ENCODE measurements at regions not wholly inside any gene's neighbourhood (a gene's known extent, or its start where the extent isn't known, plus 50 kb on each side); places are given as distances from the start of the nearest gene placed in this dataset.

DNA sequence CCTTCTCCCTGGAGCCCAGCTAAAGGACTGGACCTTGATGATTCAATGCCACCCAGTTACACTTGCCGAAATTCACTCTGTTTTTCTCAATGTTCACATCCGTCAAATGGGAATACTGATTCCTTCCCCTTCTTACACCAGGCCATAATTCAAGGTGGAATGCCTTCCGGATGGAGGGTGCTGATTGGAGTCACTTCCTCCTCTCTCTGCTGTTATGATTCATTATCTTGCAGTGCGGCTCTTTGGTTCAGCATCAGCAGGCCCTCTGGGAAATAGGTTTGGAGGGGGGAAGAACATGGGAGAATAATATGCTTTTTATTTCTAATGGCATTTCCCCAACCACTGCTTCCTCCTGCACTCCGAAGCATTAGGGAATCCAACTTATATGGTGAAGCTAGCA is 390.6 kb upstream of the TBX3 start:
- no peak overlapping the region for H3K27ac ChIP-seq
- TF ChIP-seq, protein P1, sequence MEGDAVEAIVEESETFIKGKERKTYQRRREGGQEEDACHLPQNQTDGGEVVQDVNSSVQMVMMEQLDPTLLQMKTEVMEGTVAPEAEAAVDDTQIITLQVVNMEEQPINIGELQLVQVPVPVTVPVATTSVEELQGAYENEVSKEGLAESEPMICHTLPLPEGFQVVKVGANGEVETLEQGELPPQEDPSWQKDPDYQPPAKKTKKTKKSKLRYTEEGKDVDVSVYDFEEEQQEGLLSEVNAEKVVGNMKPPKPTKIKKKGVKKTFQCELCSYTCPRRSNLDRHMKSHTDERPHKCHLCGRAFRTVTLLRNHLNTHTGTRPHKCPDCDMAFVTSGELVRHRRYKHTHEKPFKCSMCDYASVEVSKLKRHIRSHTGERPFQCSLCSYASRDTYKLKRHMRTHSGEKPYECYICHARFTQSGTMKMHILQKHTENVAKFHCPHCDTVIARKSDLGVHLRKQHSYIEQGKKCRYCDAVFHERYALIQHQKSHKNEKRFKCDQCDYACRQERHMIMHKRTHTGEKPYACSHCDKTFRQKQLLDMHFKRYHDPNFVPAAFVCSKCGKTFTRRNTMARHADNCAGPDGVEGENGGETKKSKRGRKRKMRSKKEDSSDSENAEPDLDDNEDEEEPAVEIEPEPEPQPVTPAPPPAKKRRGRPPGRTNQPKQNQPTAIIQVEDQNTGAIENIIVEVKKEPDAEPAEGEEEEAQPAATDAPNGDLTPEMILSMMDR (conservative IDR thresholded peaks at IDR 0.05) = no peak
- no peak for TF ChIP-seq ZFX (IDR thresholded peaks at IDR 0.05)

DNA sequence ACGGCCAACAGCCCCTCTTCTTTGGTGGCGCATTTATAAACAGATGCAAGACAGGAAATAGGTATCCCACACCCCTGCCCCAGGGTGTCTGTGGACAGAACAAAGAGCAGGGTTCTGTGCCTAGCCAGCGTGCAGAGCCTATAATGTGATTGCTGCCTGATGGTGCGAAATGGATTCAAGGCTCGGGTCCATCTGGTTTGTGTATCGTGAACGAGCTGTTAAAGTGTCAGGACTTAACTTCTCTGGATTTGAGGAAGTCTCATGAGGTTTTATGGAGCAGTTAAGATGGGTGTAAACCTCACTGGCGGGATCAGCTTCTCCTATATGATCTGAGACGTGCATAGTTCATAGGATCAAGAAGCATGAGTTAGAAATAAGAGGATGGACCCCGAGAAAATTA is 388.7 kb upstream of the TBX3 start:
- TF ChIP-seq, protein P1 (conservative IDR thresholded peaks at IDR 0.05) = no peak
- TF ChIP-seq ZFX (IDR thresholded peaks at IDR 0.05) = no peak
- no peak overlapping the region for H3K27ac ChIP-seq

DNA sequence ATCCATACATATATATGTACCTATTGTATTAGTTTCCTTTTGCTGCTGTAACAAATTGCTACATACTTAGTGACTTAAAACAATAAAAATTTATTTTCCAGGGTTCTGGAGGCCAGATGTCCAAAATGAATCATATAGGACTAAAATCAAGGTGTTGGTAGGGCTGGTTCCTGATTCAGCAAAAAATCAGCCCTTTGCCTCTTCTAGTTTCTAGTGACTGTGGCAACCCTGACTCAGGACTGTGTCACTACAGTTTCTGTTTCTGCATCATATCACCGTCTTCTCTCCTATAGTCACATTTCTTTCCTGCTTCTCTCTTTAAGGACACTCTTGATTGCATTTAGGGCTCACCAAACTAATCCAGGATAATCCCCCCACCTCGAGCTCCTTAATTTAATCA is 386.3 kb upstream of the TBX3 start:
- no peak for TF ChIP-seq ZFX (IDR thresholded peaks at IDR 0.05)
- TF ChIP-seq, protein P1 (conservative IDR thresholded peaks at IDR 0.05) = no peak
- H3K27ac ChIP-seq = no peak overlapping the region

DNA sequence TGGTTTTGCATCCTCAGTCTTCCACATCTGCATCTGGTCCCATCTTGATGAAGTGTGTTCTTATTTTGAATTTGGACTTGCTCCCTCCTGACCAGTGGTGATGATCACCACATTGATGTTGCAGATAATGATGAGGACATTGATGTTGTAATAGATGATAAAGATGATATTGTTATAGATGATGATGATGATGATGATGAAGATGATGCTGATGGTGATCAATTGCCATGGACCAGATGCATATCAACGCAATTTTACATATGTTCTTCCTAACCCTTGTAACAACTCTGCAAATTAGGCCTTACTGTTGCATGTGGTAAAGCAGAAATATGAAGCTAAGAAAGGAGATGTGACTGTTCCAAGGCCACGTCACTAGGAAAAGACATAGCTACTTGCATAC is 380.3 kb upstream of the TBX3 start:
- no peak for TF ChIP-seq ZFX (IDR thresholded peaks at IDR 0.05)
- TF ChIP-seq, protein P1 (conservative IDR thresholded peaks at IDR 0.05) = no peak
- no peak overlapping the region for H3K27ac ChIP-seq

DNA sequence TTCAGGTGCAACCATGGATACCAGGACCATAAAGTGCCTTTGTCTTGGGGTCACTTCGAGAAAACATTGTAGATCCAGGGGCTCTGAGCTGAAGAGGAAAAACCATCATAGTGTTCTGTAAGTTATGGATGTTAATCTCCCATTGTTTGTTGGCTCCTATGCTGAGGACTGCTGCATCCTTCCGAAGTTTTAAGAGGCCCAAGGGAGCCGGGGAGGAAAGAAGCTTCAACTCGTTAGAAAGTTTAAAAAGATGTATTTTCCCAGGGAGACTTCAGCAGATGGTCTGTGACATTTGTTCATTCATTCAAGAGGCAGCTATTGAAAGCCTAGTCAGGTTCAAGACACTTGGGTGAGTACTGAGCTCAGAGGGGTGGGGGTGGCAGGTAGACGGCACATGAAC is 378.8 kb upstream of the TBX3 start:
- H3K27ac ChIP-seq = no peak overlapping the region
- TF ChIP-seq, protein P1 (conservative IDR thresholded peaks at IDR 0.05) = no peak
- TF ChIP-seq ZFX (IDR thresholded peaks at IDR 0.05) = no peak

DNA sequence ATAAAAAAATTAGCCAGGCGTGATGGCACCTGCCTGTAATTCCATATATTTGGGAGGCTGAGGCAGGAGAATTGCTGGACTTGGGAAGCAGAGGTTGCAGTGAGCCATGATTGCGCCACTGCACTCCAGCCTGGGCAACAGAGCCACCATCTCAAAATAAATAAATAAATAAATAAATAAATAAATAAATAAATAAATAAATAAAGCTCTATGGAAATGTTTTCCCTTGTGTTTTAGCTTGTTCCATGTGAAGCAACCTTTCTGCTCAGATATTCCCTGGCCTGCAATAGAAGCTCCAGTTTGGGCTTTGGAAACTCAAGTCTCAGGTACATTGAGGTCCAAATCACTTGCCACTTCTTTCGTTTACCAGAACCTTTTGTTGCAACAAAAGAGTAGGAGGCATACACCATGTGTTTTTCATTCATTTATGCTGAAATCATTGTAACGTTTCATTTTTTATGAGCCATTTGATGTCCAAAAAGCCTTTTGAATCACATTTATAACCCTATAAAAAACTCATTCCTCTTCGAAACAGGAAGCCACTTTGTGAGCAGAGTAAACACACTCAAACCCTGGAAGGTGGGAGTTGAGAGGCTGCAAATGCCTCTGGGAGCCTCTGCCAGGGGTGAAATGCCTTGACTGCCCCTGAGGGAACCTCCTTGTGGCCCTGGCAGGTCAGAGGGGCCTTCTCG is 376.6 kb upstream of the TBX3 start:
- no peak for TF ChIP-seq ZFX (IDR thresholded peaks at IDR 0.05)
- TF ChIP-seq, protein P1 (conservative IDR thresholded peaks at IDR 0.05) = no peak
- H3K27ac ChIP-seq = peak overlapping the region; percentile 40

DNA sequence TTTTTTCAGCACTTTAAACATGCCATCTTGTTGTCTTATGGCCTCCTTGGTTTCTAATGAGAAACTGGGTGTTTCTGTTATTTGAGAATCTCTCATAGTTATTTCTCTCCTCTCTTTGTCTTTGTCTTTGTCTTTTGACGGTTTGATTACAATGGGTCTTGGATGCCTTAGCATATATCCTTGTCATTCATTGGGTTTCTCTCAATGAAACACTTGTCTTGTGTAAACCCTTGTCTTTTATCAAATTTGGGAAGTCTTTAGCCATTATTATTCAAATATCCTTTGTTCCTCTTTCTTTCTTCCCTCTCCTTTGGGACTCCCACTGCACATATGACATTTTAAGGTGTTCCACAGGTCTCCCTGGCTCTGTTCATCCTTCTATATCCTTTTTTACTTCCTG is 373.5 kb upstream of the TBX3 start:
- TF ChIP-seq, protein P1 (conservative IDR thresholded peaks at IDR 0.05) = no peak
- TF ChIP-seq ZFX (IDR thresholded peaks at IDR 0.05) = no peak
- no peak overlapping the region for H3K27ac ChIP-seq

All from C4-2B (cell line).